GM19023 (cell line): ENCODE measurements at regions not wholly inside any gene's neighbourhood (a gene's known extent, or its start where the extent isn't known, plus 50 kb on each side); places are given as distances from the start of the nearest gene placed in this dataset.
"Not testable (repeated sequence)": the region's sequence is repeated elsewhere in the genome, so short reads cannot be mapped to it uniquely, and the experiment has no call there.

ENCODE experiments used
- ATAC-seq: cut with Tn5 transposase; IDR thresholded peaks from one replicate; pipeline ENCODE4 v1.9.1; 2021; ENCODE audit warnings: mild to moderate bottlenecking, moderate library complexity; ENCODE audit not compliant: unreplicated experiment

DNA sequence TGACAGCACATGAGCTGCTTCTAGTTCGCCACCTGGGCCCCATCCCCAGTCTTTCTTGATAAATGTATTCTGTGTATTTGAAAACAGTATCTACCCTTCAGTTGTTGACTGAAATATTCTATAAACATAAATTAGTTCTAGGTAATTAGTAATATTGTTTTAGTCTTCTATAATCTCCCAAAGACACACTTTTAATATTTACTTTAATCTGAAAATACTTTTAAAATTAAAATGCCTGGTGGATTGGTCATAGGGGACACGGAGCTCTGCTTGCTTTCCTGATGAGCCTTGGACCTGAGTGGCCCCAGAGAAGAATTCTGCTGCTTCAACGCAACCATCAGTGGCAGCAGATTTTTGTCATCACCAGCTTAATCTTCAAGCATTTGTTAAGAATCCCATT, 234.5 kb downstream of the THBS2 start:
- ATAC-seq = no peak

- ATAC-seq = no peak
These were observed 236.9 kb downstream of the THBS2 start for GRCh38 chr6:169016758-169017157.

DNA sequence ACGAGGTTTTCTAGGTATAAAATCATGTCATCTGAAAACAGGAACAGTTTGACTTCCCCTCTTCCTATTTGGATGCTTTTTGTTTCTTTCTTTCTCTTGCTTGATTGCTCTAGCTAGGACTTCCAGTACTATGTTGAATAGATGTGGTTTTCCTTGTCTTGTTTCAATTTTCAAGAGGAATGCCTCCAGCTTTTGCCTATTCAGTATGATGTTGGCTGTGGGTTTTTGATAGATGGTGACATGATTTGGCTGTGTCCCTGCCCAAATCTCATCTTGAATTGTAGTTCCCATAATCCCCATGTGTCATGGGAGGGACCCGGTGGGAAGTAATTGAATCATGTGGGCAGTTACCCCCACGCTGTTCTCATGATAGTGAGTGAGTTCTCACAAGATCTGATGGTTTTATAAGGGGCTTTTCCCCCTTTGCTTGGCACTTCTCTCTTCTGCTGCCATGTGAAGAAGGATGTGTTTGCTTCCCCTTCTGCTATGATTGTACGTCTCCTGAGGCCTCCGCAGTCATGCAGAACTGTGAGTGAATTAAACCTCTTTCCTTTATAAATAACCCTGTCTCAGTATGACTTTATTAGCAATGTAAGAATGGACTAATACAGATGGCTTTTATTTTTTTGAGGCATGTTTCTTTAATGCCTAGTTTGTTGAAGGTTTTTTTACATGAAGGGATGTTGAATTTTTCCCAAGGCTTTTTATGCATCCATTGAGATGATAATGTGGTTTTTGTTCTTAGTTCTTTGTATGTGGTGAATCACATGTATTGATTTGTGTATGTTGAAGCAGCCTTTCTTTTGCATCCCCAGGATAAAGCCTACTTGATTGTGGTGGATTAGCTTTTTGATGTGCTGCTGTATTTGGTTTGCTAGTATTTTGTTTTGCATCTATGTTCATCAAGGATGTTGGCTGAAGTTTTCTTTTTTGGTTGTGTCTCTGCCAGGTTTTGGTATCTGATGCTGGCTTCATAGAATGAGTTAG, 239.1 kb downstream of the THBS2 start:
- no peak for ATAC-seq

- ATAC-seq = no peak
These were observed 244.0 kb downstream of the THBS2 start for GRCh38 chr6:169009628-169010027.

- no peak for ATAC-seq
These were observed 244.9 kb downstream of the THBS2 start for GRCh38 chr6:169008641-169009257.

DNA sequence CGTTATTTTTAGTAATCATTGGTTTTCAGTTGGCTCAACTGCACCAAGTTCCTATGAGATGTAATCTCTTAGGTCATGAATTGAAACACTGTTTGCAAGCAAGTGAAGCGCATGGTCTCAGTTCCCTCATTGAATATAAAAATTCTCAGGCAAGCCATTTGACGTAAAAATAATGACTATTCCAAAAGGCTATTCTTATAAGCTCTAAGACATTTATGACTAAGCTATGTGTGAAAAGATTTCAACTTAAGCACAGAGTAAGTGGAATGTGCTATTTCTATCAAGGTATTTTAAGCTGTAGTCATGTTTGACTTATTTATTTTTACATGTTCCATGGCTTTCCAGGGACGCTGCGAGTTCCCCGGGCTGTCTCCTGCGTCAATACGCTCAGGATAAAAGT, 248.5 kb downstream of the THBS2 start:
- ATAC-seq = no peak

DNA sequence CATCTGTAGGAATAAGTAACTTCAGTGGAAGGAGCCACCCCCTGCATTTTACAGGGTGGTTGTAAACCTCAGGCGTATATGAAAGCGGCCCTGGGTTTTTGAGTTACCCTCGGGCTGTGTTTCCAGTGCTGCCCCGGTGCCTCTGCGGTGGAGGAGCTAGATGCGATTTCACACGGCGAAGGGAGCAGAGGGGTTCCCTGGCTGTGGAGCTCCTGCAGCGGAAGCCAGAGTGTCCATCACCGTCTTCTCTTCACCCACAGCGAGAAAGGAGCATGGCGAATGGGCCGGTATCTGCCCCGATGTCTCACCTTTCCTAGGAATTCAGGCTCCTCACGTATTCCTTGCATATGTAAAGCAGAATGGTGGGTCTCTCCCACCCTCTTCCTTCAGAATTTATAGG, 253.6 kb downstream of the THBS2 start:
- no peak for ATAC-seq

DNA sequence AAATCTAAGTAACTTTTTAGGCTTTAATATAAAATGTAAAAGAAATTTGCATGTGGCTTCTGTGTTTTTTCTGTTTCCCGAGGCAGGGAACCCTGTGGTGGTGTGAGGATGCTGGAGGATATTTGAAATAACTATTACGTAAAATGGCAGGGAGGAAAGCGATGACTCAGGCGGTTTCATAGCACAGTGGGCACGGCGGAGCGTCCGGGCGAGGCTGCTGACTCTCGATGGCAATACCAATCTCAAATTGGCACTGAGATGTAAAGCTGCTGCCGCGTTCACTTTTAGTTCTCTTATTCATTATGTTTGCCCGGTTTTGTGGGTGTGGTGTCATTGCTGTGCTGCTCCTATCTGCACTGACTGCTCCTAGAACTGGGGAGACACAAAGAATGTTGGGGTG, 254.3 kb downstream of the THBS2 start:
- no peak for ATAC-seq

DNA sequence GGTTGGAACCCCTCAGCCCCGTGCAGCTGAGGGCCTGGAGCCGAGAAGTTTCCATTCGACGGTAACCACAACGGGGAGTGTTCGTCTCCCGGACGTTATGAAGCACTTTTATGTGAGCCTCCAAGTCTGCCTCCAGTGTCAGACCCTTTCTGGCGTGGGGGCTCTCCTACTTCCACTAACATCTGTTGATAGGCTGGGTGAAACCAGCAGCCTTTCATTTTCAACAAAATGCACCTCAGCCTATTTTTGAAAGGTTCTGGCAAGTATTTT, 257.4 kb downstream of the THBS2 start:
- ATAC-seq = no peak

DNA sequence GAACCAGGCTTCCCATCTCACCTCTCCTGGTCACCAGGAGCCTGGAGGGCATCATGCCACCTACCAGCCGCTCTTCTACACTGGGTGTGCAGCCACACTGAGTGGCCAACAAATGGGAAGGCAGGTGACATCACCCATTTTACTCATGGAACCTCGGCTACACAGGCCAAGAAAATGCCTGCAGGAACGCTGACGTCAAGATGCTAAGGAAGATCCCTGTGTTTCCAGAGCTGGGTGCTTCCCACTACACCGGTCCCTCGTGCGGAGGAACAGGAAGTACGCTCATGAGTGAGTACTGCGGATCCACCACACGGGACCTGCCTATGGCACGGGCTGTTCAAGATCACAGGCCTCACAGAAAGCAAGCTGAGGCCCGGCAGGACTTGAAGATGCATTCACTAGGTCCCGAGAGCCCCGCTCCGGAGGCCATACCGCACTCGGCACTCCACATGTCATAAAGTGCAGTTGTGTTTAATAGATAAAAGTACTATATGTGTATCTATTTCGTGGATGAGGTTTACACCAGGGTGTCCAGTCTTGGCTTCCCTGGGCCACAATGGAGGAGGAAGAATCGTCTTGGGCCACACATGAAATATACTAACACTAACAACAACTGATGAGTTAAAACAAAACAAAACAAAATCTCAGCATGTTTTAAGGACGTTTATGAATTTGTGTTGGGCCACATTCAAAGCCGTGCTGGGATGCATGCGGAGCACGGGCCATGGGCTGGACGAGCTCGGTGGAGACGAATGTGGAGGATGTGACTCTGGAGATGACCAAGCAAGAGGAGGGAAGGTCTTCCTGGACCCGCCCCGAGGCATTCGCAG, 257.9 kb downstream of the THBS2 start:
- no peak for ATAC-seq

- ATAC-seq = no peak
These were observed 258.7 kb downstream of the THBS2 start for GRCh38 chr6:168994956-168995355.

- no peak for ATAC-seq
These were observed 261.1 kb downstream of the THBS2 start for GRCh38 chr6:168992446-168993144.

DNA sequence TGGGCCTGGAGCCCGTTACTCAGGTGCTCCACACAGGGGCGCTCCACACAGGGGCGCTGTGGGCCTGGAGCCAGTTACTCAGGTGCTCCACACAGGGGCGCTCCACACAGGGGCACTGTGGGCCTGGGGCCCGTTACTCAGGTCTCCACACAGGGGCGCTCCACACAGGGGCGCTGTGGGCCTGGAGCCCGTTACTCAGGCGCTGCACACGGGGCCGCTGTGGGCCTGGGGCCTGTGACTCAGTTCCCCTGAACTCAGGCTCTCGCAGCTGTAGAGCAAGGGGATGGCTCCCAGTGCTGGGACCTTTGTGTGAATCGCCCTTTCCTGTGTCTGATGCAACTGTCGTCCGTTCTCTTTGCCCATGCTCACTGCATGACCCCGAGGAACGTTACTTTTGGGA, 262.0 kb downstream of the THBS2 start:
- not testable (repeated sequence) for ATAC-seq

GRCh38 chr6:168990019-168990751, 263.5 kb downstream of the THBS2 start:
- no peak for ATAC-seq

- no peak for ATAC-seq
These were observed 264.2 kb downstream of the THBS2 start for GRCh38 chr6:168989421-168989820.

- ATAC-seq = no peak
These were observed 264.8 kb downstream of the THBS2 start for GRCh38 chr6:168988801-168989200.

GRCh38 chr6:168988280-168988679, 265.4 kb downstream of the THBS2 start:
- no peak for ATAC-seq

DNA sequence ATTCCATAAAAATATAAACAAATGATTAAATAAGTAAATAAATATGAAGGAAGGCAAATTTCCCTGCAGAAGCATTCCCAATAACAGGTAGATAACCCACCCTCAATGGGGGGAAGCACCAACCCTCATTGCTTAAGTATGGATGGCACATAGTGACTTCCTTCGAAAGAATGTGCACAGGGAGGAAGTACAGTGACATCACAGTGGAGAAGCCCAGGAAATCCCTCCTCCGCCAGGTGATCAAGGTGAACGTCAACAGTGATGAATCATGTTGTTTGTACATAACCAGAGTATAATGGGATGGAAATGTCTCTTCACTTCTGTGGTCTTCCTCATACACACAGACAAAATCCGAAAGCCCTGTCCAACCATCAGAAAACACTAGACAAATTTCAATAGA, 267.9 kb downstream of the THBS2 start:
- no peak for ATAC-seq

GRCh38 chr6:168983925-168984324, 269.7 kb downstream of the THBS2 start:
- ATAC-seq = no peak

GRCh38 chr6:168981187-168981586, 272.5 kb downstream of the THBS2 start:
- no peak for ATAC-seq
